Nucleus accumbens (tissue), 56 donors: ENCODE measurements at regions not wholly inside any gene's neighbourhood (a gene's known extent, or its start where the extent isn't known, plus 50 kb on each side); places are given as distances from the start of the nearest gene placed in this dataset.

Source experiments
- DNase-seq, 56 donors: peaks; one replicate each; lab custom pipeline; 2025; lab: John Stamatoyannopoulos, UW

DNA sequence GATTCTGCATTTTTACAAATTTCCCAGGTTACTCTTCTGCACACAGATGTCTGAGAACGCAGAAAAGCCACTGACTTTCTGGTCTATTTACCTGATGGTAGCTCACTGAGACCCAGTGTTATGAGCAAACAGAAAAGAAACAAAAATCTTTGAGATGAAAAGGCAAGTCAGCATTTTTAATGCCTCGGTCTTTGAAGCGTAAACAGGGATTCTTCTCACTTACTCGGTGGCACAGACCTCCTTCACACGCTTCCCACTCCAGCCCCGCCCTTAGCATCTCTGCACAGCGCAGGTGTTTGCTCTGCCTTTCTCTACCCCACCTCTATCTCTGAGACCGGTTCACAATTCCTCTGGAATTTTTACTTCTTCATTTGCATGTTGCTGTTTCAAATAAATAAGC, 195.0 kb upstream of the IRX1 start:
- DNase-seq: no peak

- DNase-seq: peak in 1 of 56 donors; percentile 3
These were observed 200.6 kb upstream of the IRX1 start for GRCh38 chr5:3394891-3395599.

GRCh38 chr5:3393920-3394597, 201.6 kb upstream of the IRX1 start:
- DNase-seq: no peak

DNA sequence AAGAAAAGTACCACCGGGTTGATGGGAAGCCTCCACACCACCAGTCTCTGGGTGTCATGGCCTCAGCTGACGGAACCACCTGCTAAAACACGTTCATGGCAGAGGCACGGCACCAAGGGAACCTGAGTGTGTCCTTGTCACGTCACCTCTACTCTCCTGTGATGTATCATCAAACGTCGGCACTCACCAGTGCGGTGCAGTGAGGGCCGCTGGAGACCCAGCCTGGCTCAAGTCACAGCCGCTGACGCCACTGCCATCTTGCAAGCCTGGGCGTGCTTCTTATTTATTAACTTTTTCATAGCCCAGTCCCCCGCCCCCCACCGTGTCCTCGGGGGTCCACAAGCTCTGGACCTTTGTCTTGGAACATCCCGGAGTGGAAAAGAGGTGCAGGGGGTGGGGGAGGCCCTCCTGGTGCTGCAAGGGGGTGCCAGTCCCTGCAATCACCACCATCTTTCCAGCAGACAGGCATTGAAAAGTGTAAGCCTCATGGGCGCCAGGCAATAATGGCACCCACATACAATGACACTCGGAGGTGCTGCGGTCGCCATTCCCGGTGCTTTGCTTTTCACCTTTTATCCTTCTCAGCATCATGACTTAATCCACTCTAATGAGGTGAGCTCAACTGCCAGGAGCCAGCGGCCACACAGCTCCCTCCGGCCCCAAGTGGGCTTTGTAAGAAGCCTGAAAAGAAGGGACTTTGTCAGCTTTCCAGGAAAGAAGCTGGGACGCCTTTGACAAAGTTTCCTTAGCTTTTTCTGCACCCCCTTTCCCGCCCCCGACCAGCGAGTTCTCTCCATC, 202.3 kb upstream of the IRX1 start:
- no peak for DNase-seq

GRCh38 chr5:3392306-3392939, 203.2 kb upstream of the IRX1 start:
- DNase-seq: peak in 8 of 56 donors; percentile 4 to 28 (median 14)

DNA sequence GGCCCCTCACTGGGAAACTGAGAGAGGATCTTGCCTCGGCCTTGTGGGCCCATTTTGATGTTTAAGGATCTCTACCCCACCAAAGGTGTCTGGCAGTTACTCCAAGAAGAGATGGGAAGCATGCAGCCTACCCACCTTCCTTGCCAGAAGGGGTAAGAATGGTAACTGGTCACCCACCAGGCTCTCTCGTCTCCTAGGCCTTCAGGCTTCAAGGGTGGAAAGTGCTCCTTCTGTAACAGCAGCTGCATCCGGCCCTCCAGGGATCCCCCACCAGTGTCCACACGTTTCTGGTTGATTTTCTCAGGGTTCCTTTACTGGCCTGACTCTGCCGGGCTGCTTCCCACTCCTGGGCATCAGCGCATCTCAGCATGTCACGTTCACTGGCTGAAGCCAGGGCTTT, 204.4 kb upstream of the IRX1 start:
- DNase-seq: no peak

DNA sequence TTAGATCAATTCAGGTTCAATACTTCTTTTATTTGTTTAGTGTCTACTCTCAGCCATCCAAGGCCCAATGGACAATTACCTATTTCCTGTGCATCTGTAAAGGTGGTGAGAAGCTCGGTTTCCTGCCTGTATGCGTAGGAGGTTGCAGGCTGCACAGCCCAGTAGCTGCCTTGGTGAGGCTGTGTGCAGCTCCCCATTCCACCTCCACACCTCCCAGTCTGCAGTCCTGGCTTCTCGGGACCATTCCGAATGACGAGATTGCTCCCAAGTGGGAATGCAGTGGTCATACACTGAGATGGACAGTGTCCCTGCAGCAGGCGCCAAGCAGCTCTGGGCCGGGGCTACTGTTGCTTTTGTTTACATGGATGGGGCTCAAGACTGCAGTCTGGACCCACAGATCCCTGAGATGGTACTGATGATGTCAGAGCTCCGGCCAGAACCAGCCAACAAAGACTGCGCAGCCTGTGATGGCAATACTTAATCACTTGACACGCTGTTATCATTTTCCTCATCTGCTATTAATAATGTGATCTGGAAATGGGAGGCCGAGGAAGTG, 206.1 kb upstream of the IRX1 start:
- peak in 7 of 56 donors; percentile 4 to 32 (median 13) for DNase-seq

- DNase-seq: no peak
These were observed 209.0 kb upstream of the IRX1 start for GRCh38 chr5:3386637-3387036.

- no peak for DNase-seq
These were observed 209.6 kb upstream of the IRX1 start for GRCh38 chr5:3385991-3386519.

DNA sequence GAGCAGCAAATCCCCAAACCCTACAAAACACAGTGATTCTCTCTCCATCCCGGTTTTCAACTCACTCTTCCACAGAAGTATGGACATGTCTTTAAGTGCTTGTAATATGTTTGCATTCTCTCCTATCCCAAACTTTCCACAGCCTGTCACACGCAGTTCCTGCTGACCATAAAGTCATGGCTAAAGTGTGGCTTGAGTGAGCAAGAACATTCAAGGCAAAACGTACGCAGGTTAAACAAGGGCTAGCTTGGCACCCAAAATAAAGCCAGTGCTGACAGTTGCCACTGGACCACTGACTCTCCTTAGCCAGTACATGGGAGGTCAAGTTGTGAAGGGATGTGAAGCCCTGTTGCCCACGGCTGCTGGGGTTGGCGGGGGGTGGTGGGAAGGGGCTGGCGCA, 211.1 kb upstream of the IRX1 start:
- DNase-seq: no peak

DNA sequence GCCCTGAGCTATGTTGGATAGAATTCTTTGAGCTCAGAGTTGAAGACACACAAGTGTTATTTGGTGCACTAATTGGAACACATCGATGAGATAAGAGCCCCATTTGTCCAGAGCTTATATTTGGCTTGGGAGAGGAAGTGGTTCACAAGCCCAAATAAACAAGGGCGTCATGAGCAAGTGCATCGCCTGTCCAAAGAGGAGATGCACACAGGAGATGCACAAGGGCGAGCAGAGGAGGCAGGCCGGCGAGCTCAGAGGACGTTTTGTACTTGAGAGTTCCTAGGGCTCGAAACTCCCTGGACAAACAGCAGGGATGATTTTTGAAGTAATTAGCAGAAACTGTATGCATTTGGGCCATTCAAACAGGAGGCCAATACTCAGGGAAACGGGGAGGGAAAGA, 212.8 kb upstream of the IRX1 start:
- no peak for DNase-seq

DNA sequence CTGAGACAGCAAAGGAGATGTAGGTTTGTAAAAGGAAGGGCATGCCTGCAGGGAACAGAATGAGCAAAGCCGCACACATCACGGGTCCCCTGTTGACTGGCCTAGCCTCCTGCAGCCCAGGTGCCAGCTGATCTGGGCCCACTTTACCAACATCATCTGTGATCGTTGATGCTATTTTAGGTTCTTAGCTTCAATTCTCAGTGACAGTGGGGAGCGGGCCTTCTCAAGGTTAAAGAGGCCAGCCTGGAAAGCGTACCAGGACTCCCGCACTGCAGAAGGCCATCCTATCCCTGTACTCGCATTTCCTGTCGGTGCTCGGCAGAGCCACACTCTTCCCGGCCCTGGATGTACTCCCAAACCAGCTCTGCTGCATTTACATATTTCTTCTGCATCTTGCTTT, 213.5 kb upstream of the IRX1 start:
- no peak for DNase-seq

- no peak for DNase-seq
These were observed 214.3 kb upstream of the IRX1 start for GRCh38 chr5:3381206-3381825.

- DNase-seq: no peak
These were observed 214.9 kb upstream of the IRX1 start for GRCh38 chr5:3380689-3381088.

- no peak for DNase-seq
These were observed 217.8 kb upstream of the IRX1 start for GRCh38 chr5:3377831-3378230.

DNA sequence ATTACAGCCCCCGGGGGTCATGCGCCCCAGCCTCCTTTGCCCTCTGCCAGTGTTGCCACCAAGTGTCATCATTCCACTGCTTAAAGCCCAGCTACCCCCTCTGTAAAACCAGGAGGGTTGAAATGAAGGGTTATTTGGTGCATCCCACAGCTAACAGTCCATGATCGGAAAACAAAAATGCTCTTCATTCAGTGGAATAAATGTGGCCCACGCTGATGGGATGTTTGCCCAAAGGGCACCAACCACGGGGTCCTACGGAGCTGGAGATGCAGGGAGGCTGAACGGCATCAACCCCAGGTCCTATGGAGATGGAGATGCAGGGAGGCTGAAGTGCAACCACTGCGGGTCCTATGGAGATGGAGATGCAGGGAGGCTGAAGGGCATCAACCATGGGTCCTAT, 218.5 kb upstream of the IRX1 start:
- DNase-seq: no peak

DNA sequence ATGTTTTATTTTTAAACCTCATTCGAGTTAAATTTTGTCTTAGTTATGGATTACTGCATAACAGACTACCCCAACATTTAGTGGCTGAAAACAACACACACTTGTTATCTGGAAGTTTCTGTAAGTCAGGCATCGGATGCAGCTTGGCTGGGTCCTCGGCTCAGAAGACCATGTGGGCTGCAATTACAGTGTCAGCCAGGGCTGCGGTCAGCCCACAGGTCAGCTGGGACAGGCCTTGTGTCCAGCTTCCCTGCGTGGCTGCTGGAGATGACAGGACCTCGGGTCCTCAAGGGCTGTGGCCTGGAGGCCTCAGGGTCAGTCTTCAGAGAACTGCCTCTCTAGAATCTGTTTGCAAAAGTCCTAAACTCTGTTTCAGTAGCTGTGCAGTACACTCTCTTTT, 219.0 kb upstream of the IRX1 start:
- DNase-seq: no peak

DNA sequence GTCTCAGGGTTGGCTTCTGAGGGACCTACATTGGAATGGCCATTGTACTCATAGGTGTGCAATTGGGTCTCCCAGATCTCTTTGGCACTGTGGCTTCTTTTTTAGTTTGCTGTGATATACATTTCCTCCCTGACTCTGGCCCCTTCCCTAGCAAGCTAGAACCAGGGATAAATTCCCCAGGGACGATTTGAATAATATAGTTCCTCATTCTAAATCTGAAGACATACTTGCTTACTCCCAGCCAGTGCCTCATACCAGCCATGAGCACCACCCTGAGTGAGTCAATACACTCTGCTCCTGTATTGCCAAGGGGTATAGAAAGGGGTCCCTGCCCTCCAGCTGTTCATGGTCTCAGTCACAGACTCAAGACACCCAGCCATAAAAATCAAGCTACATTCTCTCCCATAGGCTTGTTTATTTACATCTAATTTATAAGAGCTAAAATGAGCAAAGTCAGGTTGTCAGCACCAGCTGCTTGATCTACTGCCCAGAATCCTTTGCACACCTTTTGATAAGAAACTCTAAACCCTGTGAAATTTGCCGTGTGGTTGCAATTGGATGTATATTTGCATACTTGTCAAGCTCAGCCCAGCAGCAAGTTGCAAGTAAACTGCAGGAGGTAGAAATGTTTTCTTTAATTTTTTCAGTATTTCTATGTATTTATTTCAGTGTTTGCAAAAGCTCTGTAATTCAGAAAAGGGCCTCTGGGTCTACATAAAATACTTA, 219.9 kb upstream of the IRX1 start:
- DNase-seq: no peak

- no peak for DNase-seq
These were observed 222.2 kb upstream of the IRX1 start for GRCh38 chr5:3373391-3373790.
